ENCODE measurements at regions not wholly inside any gene's neighbourhood (a gene's known extent, or its start where the extent isn't known, plus 50 kb on each side); places are given as distances from the start of the nearest gene placed in this dataset.
A peak's percentile ranks its signal among the peaks of the same experiment; 100 is the strongest.

DNA sequence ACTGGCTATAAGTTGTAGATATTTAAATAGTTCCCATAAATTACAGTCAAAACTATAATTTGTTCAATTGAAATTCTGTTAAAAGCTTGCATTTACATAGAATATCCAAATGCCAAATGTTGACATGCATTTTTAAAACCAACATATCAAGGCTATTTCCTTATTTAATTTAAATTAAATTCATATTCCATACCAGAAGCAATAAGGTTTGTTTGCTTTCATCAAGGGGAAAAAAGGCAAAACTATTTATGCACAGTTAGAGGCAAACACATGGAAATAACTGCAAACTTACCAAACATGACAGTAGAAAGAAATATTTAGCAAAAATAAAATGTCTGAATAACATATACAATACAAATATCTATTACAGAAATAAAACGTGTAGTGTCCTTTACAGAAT lies 1581.2 kb upstream of the TENM4 start:
- no peak for DNase-seq (ENCODE audit: low spot score)

- DNase-seq (ENCODE audit: low spot score): no peak
Measured at GRCh38 chr11:81010631-81011030, 1569.8 kb upstream of the TENM4 start.

DNA sequence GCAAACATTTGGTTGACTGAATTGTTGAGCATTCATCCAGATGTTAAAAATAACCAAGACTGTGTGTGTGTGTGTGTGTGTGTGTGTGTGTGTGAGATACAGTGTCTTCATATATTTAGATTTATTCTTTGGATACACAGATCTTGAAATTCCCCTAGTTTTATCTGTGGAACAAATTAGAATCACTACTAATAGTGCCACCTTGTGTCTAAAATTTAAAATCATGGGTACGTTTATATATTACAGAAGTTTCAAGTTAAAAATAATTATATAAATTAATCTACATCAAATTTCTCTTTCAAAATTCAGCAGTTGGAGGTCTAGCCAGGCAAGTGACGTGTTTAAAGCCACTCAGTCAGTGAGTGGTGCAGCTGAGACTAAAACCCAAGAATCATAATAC lies 1566.2 kb upstream of the TENM4 start:
- DNase-seq (ENCODE audit: low spot score): peak; percentile 7

- peak; percentile 69 for DNase-seq (ENCODE audit: low spot score)
Measured at GRCh38 chr11:81005595-81005994, 1564.8 kb upstream of the TENM4 start.

- no peak for DNase-seq (ENCODE audit: low spot score)
Measured at GRCh38 chr11:81004576-81004975, 1563.7 kb upstream of the TENM4 start.

GRCh38 chr11:81002374-81002773 lies 1561.5 kb upstream of the TENM4 start:
- DNase-seq (ENCODE audit: low spot score): no peak

DNA sequence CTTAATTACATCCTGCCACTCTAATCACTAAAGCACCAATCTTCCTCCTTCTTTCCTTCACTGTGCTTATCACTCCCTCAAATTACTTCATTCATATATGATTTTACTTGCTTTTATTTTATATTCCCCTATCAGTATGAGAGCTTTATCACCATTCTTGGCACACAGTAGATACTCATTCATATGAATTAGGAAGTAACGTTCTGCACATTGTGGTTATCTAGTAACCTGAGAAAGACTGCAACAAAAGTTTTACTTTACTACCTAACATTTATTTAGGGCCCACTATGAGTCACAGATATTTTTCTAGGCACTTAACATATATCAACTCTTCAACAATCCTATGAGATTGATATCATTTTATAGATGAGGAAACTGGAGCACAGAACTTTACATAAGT lies 1559.9 kb upstream of the TENM4 start:
- no peak for DNase-seq (ENCODE audit: low spot score)

GRCh38 chr11:81000334-81000733 lies 1559.5 kb upstream of the TENM4 start:
- no peak for DNase-seq (ENCODE audit: low spot score)

GRCh38 chr11:80995523-80995922 lies 1554.7 kb upstream of the TENM4 start:
- no peak for DNase-seq (ENCODE audit: low spot score)

GRCh38 chr11:80993536-80993935 lies 1552.7 kb upstream of the TENM4 start:
- DNase-seq (ENCODE audit: low spot score): peak; percentile 10

GRCh38 chr11:80990885-80991284 lies 1550.1 kb upstream of the TENM4 start:
- no peak for DNase-seq (ENCODE audit: low spot score)

GRCh38 chr11:80987171-80987570 lies 1546.3 kb upstream of the TENM4 start:
- no peak for DNase-seq (ENCODE audit: low spot score)

DNA sequence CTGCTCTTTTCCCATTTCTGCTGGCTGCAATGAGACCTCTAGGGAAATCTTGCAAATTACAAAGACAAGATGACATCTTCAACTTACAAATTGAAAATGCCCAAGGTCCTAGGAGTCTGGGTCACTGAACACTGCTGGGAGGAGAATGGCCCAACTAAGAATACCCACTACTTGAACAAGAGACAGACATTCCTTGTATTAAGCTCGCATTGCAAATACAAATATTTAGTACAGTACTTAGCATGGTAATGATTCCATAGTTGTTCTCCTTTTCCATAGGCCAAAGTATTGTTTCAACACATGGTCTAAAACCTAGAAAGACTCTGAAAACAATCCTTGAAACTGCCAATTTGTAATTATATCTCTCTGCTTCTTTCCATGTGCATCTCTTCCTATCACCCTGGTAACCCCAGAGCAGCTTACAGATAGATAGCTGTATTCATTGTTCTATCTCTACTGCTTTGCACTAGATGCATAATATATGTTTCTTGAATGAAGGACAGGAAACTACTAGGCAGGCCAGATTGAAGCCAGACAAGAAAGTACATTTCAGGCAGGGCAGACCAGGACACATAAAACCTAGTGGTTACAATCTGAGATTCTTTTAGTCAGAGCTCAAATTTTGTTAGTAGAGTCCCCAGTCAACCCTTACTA lies 1545.7 kb upstream of the TENM4 start:
- DNase-seq (ENCODE audit: low spot score): no peak

GRCh38 chr11:80980227-80980626 lies 1539.4 kb upstream of the TENM4 start:
- DNase-seq (ENCODE audit: low spot score): peak; percentile 3

DNA sequence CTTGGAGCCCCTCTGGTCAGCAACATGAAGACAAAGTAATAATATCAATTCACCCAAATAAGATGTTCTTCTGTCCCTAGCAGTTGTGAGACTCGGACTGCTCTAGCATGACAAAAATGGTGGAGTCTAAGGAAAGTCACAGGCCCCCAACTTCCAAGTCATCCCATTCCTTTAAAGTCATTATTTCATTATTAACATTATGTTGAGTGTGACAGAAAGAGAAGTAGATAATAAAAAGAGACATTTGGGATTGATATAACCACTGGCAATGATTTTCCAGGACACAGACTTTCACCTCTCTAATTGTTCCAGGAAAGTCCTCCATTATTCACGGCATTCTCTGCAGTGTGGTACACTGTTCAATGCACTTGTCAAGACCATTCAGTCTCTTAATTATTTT lies 1533.0 kb upstream of the TENM4 start:
- no peak for DNase-seq (ENCODE audit: low spot score)

DNA sequence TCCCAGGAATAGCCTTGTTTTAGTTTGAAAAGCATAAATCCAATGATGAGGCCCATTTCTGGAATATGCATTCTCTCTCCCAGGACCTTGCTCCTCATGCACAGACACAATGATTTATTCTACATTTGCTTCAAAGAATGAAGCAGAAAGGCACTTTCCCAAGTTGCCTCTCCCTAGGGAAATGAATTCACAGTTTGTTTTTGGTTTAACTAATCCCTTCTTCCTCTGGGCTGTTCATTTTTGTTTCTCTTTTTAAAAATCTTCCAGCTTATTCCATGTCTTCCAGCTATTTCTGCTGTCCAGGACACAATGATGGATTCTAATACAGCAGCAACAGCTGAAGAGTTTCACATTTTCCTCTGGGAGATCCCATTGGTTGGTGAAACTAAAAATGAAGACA lies 1529.2 kb upstream of the TENM4 start:
- peak; percentile 2 for DNase-seq (ENCODE audit: low spot score)

GRCh38 chr11:80967649-80968048 lies 1526.8 kb upstream of the TENM4 start:
- DNase-seq (ENCODE audit: low spot score): no peak

DNA sequence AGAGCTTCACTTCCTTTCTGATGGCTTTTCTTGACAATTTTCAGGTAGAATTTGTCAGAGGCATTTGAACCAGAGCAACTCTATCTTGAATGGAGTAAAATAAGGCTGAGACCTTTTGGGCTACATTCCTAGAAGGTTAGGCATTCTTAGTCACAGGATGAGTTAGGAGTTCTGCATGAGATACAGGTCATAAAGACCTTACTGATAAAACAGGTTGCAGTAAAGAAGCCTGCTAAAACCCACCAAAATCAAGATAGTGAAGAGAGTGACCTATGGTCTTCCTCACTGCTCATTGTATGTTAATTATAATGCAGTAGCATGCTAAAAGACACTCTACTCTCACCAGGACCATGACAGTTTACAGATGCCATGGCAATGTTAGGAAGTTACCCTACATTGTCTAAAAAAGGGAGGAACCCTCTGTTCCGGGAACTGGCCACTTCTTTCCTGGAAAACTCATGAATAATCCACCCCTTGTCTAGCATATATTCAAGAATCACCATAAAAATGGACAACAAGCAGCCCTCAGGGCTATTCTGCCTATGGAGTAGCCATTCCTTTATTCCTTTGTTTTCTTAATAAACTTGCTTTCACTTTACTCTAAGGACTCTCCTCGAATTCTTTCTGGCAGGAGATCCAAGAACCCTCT lies 1519.7 kb upstream of the TENM4 start:
- no peak for DNase-seq (ENCODE audit: low spot score)

DNA sequence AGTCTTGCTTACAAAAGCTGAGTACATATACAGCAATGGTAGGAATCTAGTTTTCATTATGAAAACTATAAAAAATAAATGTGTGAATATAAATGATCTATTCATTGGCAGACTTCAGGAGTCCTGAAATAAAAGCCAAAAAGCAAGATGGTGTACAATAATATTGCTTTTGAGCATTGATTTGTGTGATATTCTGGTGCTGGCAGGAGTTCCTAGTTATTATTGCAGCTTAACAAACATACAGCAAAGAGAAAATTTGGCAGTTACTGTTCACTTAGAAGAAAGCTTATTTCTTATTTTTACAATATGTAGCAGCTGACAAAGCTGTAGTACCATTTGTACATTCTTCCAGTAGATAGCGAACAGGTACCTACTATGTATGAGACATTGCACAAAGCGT lies 1518.9 kb upstream of the TENM4 start:
- no peak for DNase-seq (ENCODE audit: low spot score)

DNA sequence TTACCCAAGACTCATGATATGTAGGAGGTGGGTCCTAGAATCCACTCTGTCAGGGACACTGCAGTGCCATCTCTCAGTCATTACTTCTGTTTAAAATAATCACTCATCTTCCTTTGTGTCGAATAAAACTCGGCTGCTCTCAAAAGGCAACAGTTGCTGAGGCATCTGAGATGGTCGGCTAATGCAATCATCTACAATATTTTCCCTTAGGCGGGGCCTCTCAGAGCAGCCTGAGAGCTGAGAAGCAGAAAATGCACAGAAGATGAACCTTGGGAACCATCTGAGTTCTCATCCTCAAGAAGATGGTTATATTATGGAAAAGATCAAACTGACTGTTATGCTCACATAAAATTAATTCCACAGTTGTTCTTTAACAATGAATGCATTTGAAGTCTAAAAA lies 1518.2 kb upstream of the TENM4 start:
- no peak for DNase-seq (ENCODE audit: low spot score)

GRCh38 chr11:80958361-80958760 lies 1517.5 kb upstream of the TENM4 start:
- peak; percentile 65 for DNase-seq (ENCODE audit: low spot score)

GRCh38 chr11:80955588-80955987 lies 1514.8 kb upstream of the TENM4 start:
- no peak for DNase-seq (ENCODE audit: low spot score)

- no peak for DNase-seq (ENCODE audit: low spot score)
Measured at GRCh38 chr11:80948781-80949180, 1508.0 kb upstream of the TENM4 start.

DNA sequence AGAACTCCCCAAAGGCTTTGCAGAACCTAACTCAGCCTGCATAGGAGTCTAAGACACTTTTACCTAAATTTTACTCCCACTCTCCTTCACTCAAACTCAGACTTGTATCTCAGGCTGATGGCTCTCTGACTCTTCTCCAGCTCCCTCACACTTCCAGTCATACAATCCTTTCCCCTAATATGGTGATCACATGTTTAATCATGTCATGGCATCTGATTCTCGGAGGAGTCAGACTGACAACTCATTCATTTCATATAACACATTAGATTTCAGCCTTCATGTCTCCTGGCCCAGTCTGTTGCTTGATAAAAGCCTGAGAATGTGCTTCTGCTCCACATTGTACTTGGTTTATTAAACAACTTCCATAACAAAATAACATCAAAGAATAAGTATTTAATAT lies 1503.9 kb upstream of the TENM4 start:
- DNase-seq (ENCODE audit: low spot score): no peak
